B cell (primary cell): ENCODE measurements at regions not wholly inside any gene's neighbourhood (a gene's known extent, or its start where the extent isn't known, plus 50 kb on each side); places are given as distances from the start of the nearest gene placed in this dataset.

Source experiments
- ATAC-seq: fragments of 200-7000 bp; cut with Tn5 transposase; one replicate; pipeline ENCODE4 v1.10.0; 2021; ENCODE audit warnings: low read depth, mild to moderate bottlenecking, moderate number of reproducible peaks, moderate library complexity
- CTCF ChIA-PET: fragments of 350-600 bp; sonication (Branson Sonifier 250); formaldehyde crosslinking; loops from one replicate; lab custom pipeline; 2021; ENCODE audit warnings: antibody characterized with exemption, inconsistent platforms; lab: Charles Lee
- POLR2A ChIA-PET: fragments of 350-600 bp; sonication (Branson Sonifier 250); formaldehyde crosslinking; loops from one replicate; lab custom pipeline; 2021; ENCODE audit warnings: antibody characterized with exemption; lab: Charles Lee
- DNase-seq: peaks from one replicate; pipeline ENCODE4 v3.0.0; 2013
- H2AFZ ChIP-seq: 2 replicates; pipeline ENCODE4 v1.6.1; 2012; ENCODE audit warnings: mild to moderate bottlenecking, low read depth, low read length; ENCODE audit not compliant: insufficient read depth, poor library complexity, severe bottlenecking
- H3K27ac ChIP-seq, 2 donors: 1 replicate in 1 of 2; 2 replicates in 1 of 2; pipeline ENCODE4 v1.5.1; 2012 to 2013; ENCODE audit warnings: low read length in 2 of 2, mild to moderate bottlenecking in 2 of 2, moderate library complexity in 1 of 2
- H3K27me3 ChIP-seq, 4 experiments: fragments of 200-600 bp in 1 of 4; sonication (generic) in 1 of 4; replicated peaks in 1 of 4; 1 replicate in 2 of 4; 2 replicates in 2 of 4; pipeline versions ENCODE4 v1.6.1 to v1.7.0; 2013 to 2016; ENCODE audit warnings: low read length in 3 of 4, mild to moderate bottlenecking in 2 of 4, mixed read lengths in 1 of 4, moderate library complexity in 1 of 4; ENCODE audit not compliant: insufficient read depth in 4 of 4, control insufficient read depth in 3 of 4; ENCODE audit errors: control extremely low read depth in 1 of 4
- H3K36me3 ChIP-seq, 2 experiments: replicated peaks in 1 of 2; 1 replicate in 1 of 2; 2 replicates in 1 of 2; pipeline versions ENCODE4 v1.6.1 to v1.7.1; 2013; ENCODE audit warnings: low read length in 1 of 2; ENCODE audit not compliant: insufficient read depth in 2 of 2, control insufficient read depth in 1 of 2; ENCODE audit errors: control extremely low read depth in 1 of 2, extremely low read depth in 1 of 2
- H3K4me1 ChIP-seq, 2 donors: fragments of 200-600 bp in 1 of 2; sonication (generic) in 1 of 2; 1 replicate in 1 of 2; 2 replicates in 1 of 2; pipeline versions ENCODE4 v1.5.1 to v1.6.1; 2013 to 2017; ENCODE audit warnings: low read length in 2 of 2; ENCODE audit not compliant: control insufficient read depth in 2 of 2, insufficient read depth in 2 of 2
- H3K4me2 ChIP-seq: replicated peaks from 2 replicates; pipeline ENCODE3; 2012; ENCODE audit warnings: mild to moderate bottlenecking, low read depth, low read length; ENCODE audit not compliant: poor library complexity, severe bottlenecking
- H3K4me3 ChIP-seq, 5 experiments: fragments of 200-600 bp in 1 of 5; sonication (generic) in 1 of 5; 1 replicate in 3 of 5; 2 replicates in 2 of 5; pipeline versions ENCODE4 v1.5.1 to v1.7.0; 2011 to 2016; ENCODE audit warnings: low read length in 4 of 5, mild to moderate bottlenecking in 4 of 5, low read depth in 2 of 5, control low read depth in 1 of 5, moderate library complexity in 1 of 5; ENCODE audit not compliant: insufficient read depth in 1 of 5; ENCODE audit errors: control extremely low read depth in 1 of 5, extremely low read depth in 1 of 5
- H3K79me2 ChIP-seq: fragments of 200-600 bp; sonication (generic); one replicate; pipeline ENCODE4 v1.6.0; 2016; ENCODE audit warnings: low read length; ENCODE audit not compliant: control insufficient read depth, insufficient read depth
- H3K9ac ChIP-seq: fragments of 200-600 bp; sonication (generic); 2 replicates; pipeline ENCODE4 v1.6.1; 2017; ENCODE audit warnings: mild to moderate bottlenecking, low read length, moderate library complexity
- H3K9me3 ChIP-seq, 3 donors: one replicate each; pipeline versions ENCODE4 v1.6.1 to v1.7.1; 2013; ENCODE audit warnings: low read length in 2 of 3; ENCODE audit not compliant: control insufficient read depth in 2 of 3, insufficient read depth in 1 of 3; ENCODE audit errors: control extremely low read depth in 1 of 3
- H4K20me1 ChIP-seq: 2 replicates; pipeline ENCODE4 v1.6.0; 2012; ENCODE audit warnings: mild to moderate bottlenecking, low read length; ENCODE audit not compliant: insufficient read depth, control insufficient read depth, poor library complexity, severe bottlenecking
- H3K27ac Mint-ChIP-seq: one replicate; pipeline ENCODE4 v1.8.0; 2021; ENCODE audit warnings: mixed read lengths
- H3K27me3 Mint-ChIP-seq: one replicate; pipeline ENCODE4 v1.8.0; 2021; ENCODE audit warnings: mixed read lengths
- H3K4me1 Mint-ChIP-seq: one replicate; pipeline ENCODE4 v1.8.0; 2021; ENCODE audit warnings: mixed read lengths
- H3K4me3 Mint-ChIP-seq: one replicate; pipeline ENCODE4 v1.8.0; 2021; ENCODE audit warnings: mixed read lengths
- H3K9me3 Mint-ChIP-seq: one replicate; pipeline ENCODE4 v1.8.0; 2022; ENCODE audit warnings: mixed read lengths; ENCODE audit not compliant: insufficient read depth
- CTCF ChIP-seq: fragments of 200-600 bp; IDR thresholded peaks from one replicate; pipeline ENCODE4 v1.8.0; 2022; ENCODE audit warnings: antibody characterized with exemption, mild to moderate bottlenecking
- EZH2 ChIP-seq: IDR thresholded peaks from 2 replicates; pipeline ENCODE4 v1.6.1; 2012; ENCODE audit warnings: borderline replicate concordance, low read depth, mild to moderate bottlenecking, moderate library complexity, low read length; ENCODE audit not compliant: insufficient read depth, poor library complexity, severe bottlenecking
- WGBS: methylation state at CpG from one replicate; pipeline ENCODE4 v1.1.5; 2013; ENCODE audit warnings: missing lambda C conversion rate; ENCODE audit not compliant: insufficient coverage; 5-methylcytosine and 5-hydroxymethylcytosine counted together
- intact Hi-C: fragments of 100-400 bp; cut with micrococcal nuclease; formaldehyde crosslinking; loops from one replicate; pipeline ENCODE4 v1.10.0; 2022

GRCh38 chr21:20276954-20277353 is 721.3 kb upstream of the NCAM2 start:
- Mint-ChIP-seq H3K27ac (no peak overlapping the region), H3K9me3 (peaks cover 2% of the 10 kb centered on the region), H3K4me3 (no peak overlapping the region), H3K27me3 (no peaks in the 10 kb centered on the region), H3K4me1 (no peaks in the 10 kb centered on the region)
- Histone ChIP-seq H3K36me3 (no peaks in the 10 kb centered on the region), H4K20me1 (no peaks in the 10 kb centered on the region), H3K4me1 (no peaks in the 10 kb centered on the region), H3K27ac (no peak overlapping the region), H3K27me3 (no peaks in the 10 kb centered on the region), H3K9me3 (peaks cover 0 to 3% (median 3%) of the 10 kb centered on the region in 3 donors), H3K79me2 (no peaks in the 10 kb centered on the region), H3K4me3 (no peak overlapping the region), H2AFZ (no peak overlapping the region), H3K9ac (no peak overlapping the region), H3K4me2 (no peak overlapping the region)
- ATAC-seq, result no peak
- WGBS, result no CpG with 5 or more reads among the region's 1 CpG
- intact Hi-C loops, result no loop called here
- CTCF ChIA-PET, result no interaction called here
- POLR2A ChIA-PET, result no interaction called here
- no peak for DNase-seq
- no peak for TF ChIP-seq EZH2
- no peak for TF ChIP-seq CTCF

- H3K4me1 Mint-ChIP-seq, result no peaks in the 10 kb centered on the region
- DNase-seq (no peak), ATAC-seq (no peak)
- Histone ChIP-seq H4K20me1 (no peaks in the 10 kb centered on the region), H3K4me3 (no peak overlapping the region), H3K4me1 (no peaks in the 10 kb centered on the region), H3K79me2 (no peaks in the 10 kb centered on the region), H3K9me3 (no peaks in the 10 kb centered on the region), H3K4me2 (no peak overlapping the region), H3K27me3 (no peaks in the 10 kb centered on the region), H2AFZ (no peak overlapping the region), H3K27ac (no peak overlapping the region), H3K36me3 (no peaks in the 10 kb centered on the region), H3K9ac (no peak overlapping the region)
- H3K9me3 Mint-ChIP-seq, result no peaks in the 10 kb centered on the region
- no peaks in the 10 kb centered on the region for H3K27me3 Mint-ChIP-seq
- ChIA-PET CTCF (no interaction called here), POLR2A (no interaction called here)
- no CpG with 5 or more reads among the region's 1 CpG for WGBS
- intact Hi-C loops, result no loop called here
- TF ChIP-seq EZH2 (no peak), CTCF (no peak)
- no peak overlapping the region for H3K27ac Mint-ChIP-seq
- H3K4me3 Mint-ChIP-seq, result no peak overlapping the region
These were observed 714.4 kb upstream of the NCAM2 start for GRCh38 chr21:20283836-20284235.
